ENCODE measurements at regions not wholly inside any gene's neighbourhood (a gene's known extent, or its start where the extent isn't known, plus 50 kb on each side); places are given as distances from the start of the nearest gene placed in this dataset.

- no peak for TF ChIP-seq POLR2A (IDR thresholded peaks at IDR 0.05)
- no peak for TF ChIP-seq POLR2AphosphoS5 (IDR thresholded peaks at IDR 0.05)
- TF ChIP-seq CTCF (IDR thresholded peaks at IDR 0.05), result no peak
- Histone ChIP-seq H3K9me3 (no peaks in the 10 kb centered on the region), H3K4me1 (replicated peaks) (no peaks in the 10 kb centered on the region), H3K27me3 (replicated peaks; ENCODE audit: insufficient read depth) (no peaks in the 10 kb centered on the region), H3K36me3 (no peaks in the 10 kb centered on the region), H3K4me3 (no peak overlapping the region), H3K27ac (no peak overlapping the region)
- DNase-seq (ENCODE audit: low spot score), result no peak
- intact Hi-C loops (cut with DNase I), result no loop called here
- 78% methylated on average over 4 of the region's 4 CpGs for WGBS
Observed at GRCh38 chr3:30131191-30131590, 475.2 kb upstream of the TGFBR2 start.

GRCh38 chr3:30135190-30135589, 471.2 kb upstream of the TGFBR2 start:
- Histone ChIP-seq H3K4me3 (no peak overlapping the region), H3K27me3 (replicated peaks; ENCODE audit: insufficient read depth) (no peaks in the 10 kb centered on the region), H3K9me3 (no peaks in the 10 kb centered on the region), H3K4me1 (replicated peaks) (no peaks in the 10 kb centered on the region), H3K27ac (no peak overlapping the region), H3K36me3 (no peaks in the 10 kb centered on the region)
- DNase-seq (ENCODE audit: low spot score), result no peak
- intact Hi-C loops (cut with DNase I), result no loop called here
- 93% methylated on average over 4 of the region's 4 CpGs for WGBS
- no peak for TF ChIP-seq POLR2A (IDR thresholded peaks at IDR 0.05)
- TF ChIP-seq CTCF (IDR thresholded peaks at IDR 0.05), result no peak

- Histone ChIP-seq H3K4me1 (replicated peaks) (no peaks in the 10 kb centered on the region), H3K27ac (no peak overlapping the region), H3K9me3 (no peaks in the 10 kb centered on the region), H3K36me3 (no peaks in the 10 kb centered on the region), H3K4me3 (no peak overlapping the region), H3K27me3 (replicated peaks; ENCODE audit: insufficient read depth) (no peaks in the 10 kb centered on the region)
- intact Hi-C loops (cut with DNase I), result no loop called here
- TF ChIP-seq POLR2A (IDR thresholded peaks at IDR 0.05) (no peak), POLR2AphosphoS5 (IDR thresholded peaks at IDR 0.05) (no peak), CTCF (IDR thresholded peaks at IDR 0.05) (no peak)
- no peak for DNase-seq (ENCODE audit: low spot score)
Observed at GRCh38 chr3:30139283-30139682, 467.1 kb upstream of the TGFBR2 start.

- Histone ChIP-seq H3K4me1 (replicated peaks) (no peaks in the 10 kb centered on the region), H3K36me3 (no peaks in the 10 kb centered on the region), H3K4me3 (no peak overlapping the region), H3K9me3 (no peaks in the 10 kb centered on the region), H3K27me3 (replicated peaks; ENCODE audit: insufficient read depth) (no peaks in the 10 kb centered on the region), H3K27ac (no peak overlapping the region)
- TF ChIP-seq POLR2AphosphoS5 (IDR thresholded peaks at IDR 0.05), result no peak
- TF ChIP-seq CTCF (IDR thresholded peaks at IDR 0.05), result no peak
- TF ChIP-seq POLR2A (IDR thresholded peaks at IDR 0.05), result no peak
- no peak for DNase-seq (ENCODE audit: low spot score)
- intact Hi-C loops (cut with DNase I), result no loop called here
- 67% methylated on average over 3 of the region's 3 CpGs for WGBS
Observed at GRCh38 chr3:30140356-30141075, 465.9 kb upstream of the TGFBR2 start.

- no peaks in the 10 kb centered on the region for H3K27me3 ChIP-seq (replicated peaks; ENCODE audit: insufficient read depth)
- H3K36me3 ChIP-seq, result no peaks in the 10 kb centered on the region
- no peaks in the 10 kb centered on the region for H3K9me3 ChIP-seq
- no peak overlapping the region for H3K27ac ChIP-seq
- intact Hi-C loops (cut with DNase I), result no loop called here
- no peak for TF ChIP-seq POLR2A (IDR thresholded peaks at IDR 0.05)
- no peak for TF ChIP-seq POLR2AphosphoS5 (IDR thresholded peaks at IDR 0.05)
- TF ChIP-seq CTCF (IDR thresholded peaks at IDR 0.05), result no peak
- no peak for DNase-seq (ENCODE audit: low spot score)
- no peak overlapping the region for H3K4me3 ChIP-seq
- 31% methylated on average over 2 of the region's 2 CpGs for WGBS
- no peaks in the 10 kb centered on the region for H3K4me1 ChIP-seq (replicated peaks)
Observed at GRCh38 chr3:30141178-30141581, 465.2 kb upstream of the TGFBR2 start.
